ENCODE measurements at regions not wholly inside any gene's neighbourhood (a gene's known extent, or its start where the extent isn't known, plus 50 kb on each side); places are given as distances from the start of the nearest gene placed in this dataset.

DNA sequence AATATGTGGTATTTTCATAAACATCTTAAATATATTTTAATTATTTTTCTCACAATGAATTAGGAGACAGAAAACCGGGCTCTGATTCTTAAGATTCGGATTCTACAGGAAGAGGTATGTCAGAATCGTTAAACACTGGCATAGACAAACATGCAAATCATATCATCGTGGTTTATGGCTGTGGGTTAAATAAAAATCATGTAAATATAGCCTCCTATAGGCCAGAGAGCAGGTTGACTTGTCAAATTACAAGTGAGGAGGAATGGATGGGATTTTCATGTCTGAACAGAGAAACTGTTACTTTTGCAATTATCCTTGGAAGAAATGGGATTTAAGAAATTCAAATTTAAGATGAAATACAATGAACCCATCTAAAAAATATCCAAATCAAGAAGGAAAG, 74.9 kb upstream of the BCAT1 start:
- TF ChIP-seq CTCF (IDR thresholded peaks at IDR 0.05) (no peak), POLR2A (IDR thresholded peaks at IDR 0.05) (no peak)
